ENCODE measurements at regions not wholly inside any gene's neighbourhood (a gene's known extent, or its start where the extent isn't known, plus 50 kb on each side); places are given as distances from the start of the nearest gene placed in this dataset.

- FAIRE-seq: no peak
Observed at GRCh38 chr9:105833271-105833975, 139.1 kb downstream of the TMEM38B start.

GRCh38 chr9:105834404-105834803 is 140.1 kb downstream of the TMEM38B start:
- H3K4me3 ChIP-seq (ENCODE audit: control insufficient read depth in 2 of 3, extremely low read depth in 1 of 3, insufficient read depth in 2 of 3, low read depth in 1 of 3, low read length in 3 of 3): no peak overlapping the region
- no peaks in the 10 kb centered on the region for H3K9me1 ChIP-seq (ENCODE audit: control insufficient read depth, extremely low read depth, insufficient read depth, low read length)
- H2AFZ ChIP-seq (ENCODE audit: control insufficient read depth, low read length): no peak overlapping the region
- H4K20me1 ChIP-seq (ENCODE audit: control insufficient read depth, extremely low read depth, insufficient read depth, low read length): no peaks in the 10 kb centered on the region
- H3K9ac ChIP-seq (ENCODE audit: control insufficient read depth, extremely low read depth, insufficient read depth, low read length): no peak overlapping the region
- H3K4me2 ChIP-seq (ENCODE audit: control insufficient read depth, extremely low read depth, insufficient read depth, low read depth, low read length): no peak overlapping the region
- dilution Hi-C loops (cut with MboI; ENCODE audit: extremely low pct_ligation_motif_present, low sequenced_read_pairs): no loop called here
- no peaks in the 10 kb centered on the region for H3K9me3 ChIP-seq (ENCODE audit: control insufficient read depth, low read depth, low read length)
- H3K27ac ChIP-seq (ENCODE audit: control insufficient read depth, insufficient read depth, low read length): no peak overlapping the region
- TF ChIP-seq CTCF (optimal IDR thresholded peaks at IDR 0.05 in 1 of 3, IDR thresholded peaks at IDR 0.05 in 1 of 3, conservative IDR thresholded peaks at IDR 0.05 in 1 of 3; ENCODE audit: extremely low read depth in 1 of 3, insufficient read depth in 2 of 3, low read length in 3 of 3) (no peak), EZH2 (IDR thresholded peaks at IDR 0.05; ENCODE audit: low read length) (no peak)
- FAIRE-seq: no peak
- peaks cover 5% of the 10 kb centered on the region for H3K27me3 ChIP-seq (ENCODE audit: control insufficient read depth, extremely low read depth, insufficient read depth, low read length)
- H3K79me2 ChIP-seq (ENCODE audit: control insufficient read depth, insufficient read depth, low read length): no peaks in the 10 kb centered on the region
- H3K4me1 ChIP-seq (ENCODE audit: control insufficient read depth, extremely low read depth, insufficient read depth, low read length): no peaks in the 10 kb centered on the region
- DNase-seq (ENCODE audit: low read depth, low spot score): no peak
- no peaks in the 10 kb centered on the region for H3K36me3 ChIP-seq (ENCODE audit: control insufficient read depth in 2 of 2, extremely low read depth in 1 of 2, insufficient read depth in 2 of 2, low read length in 2 of 2)

More at GRCh38 chr9:105833271-105833975, 139.1 kb downstream of the TMEM38B start:
- Histone ChIP-seq H3K36me3 (ENCODE audit: control insufficient read depth in 2 of 2, extremely low read depth in 1 of 2, insufficient read depth in 2 of 2, low read length in 2 of 2) (no peaks in the 10 kb centered on the region), H3K9me1 (ENCODE audit: control insufficient read depth, extremely low read depth, insufficient read depth, low read length) (no peaks in the 10 kb centered on the region), H3K27ac (ENCODE audit: control insufficient read depth, insufficient read depth, low read length) (no peak overlapping the region), H3K4me2 (ENCODE audit: control insufficient read depth, extremely low read depth, insufficient read depth, low read depth, low read length) (no peak overlapping the region), H3K9me3 (ENCODE audit: control insufficient read depth, low read depth, low read length) (no peaks in the 10 kb centered on the region), H3K4me3 (ENCODE audit: control insufficient read depth in 2 of 3, extremely low read depth in 1 of 3, insufficient read depth in 2 of 3, low read depth in 1 of 3, low read length in 3 of 3) (no peak overlapping the region), H2AFZ (ENCODE audit: control insufficient read depth, low read length) (no peak overlapping the region), H4K20me1 (ENCODE audit: control insufficient read depth, extremely low read depth, insufficient read depth, low read length) (no peaks in the 10 kb centered on the region), H3K79me2 (ENCODE audit: control insufficient read depth, insufficient read depth, low read length) (no peaks in the 10 kb centered on the region), H3K4me1 (ENCODE audit: control insufficient read depth, extremely low read depth, insufficient read depth, low read length) (peaks cover 7% of the 10 kb centered on the region), H3K9ac (ENCODE audit: control insufficient read depth, extremely low read depth, insufficient read depth, low read length) (no peak overlapping the region), H3K27me3 (ENCODE audit: control insufficient read depth, extremely low read depth, insufficient read depth, low read length) (peaks cover 5% of the 10 kb centered on the region)
- dilution Hi-C loops (cut with MboI; ENCODE audit: extremely low pct_ligation_motif_present, low sequenced_read_pairs): no loop called here
- TF ChIP-seq CTCF (optimal IDR thresholded peaks at IDR 0.05 in 1 of 3, IDR thresholded peaks at IDR 0.05 in 1 of 3, conservative IDR thresholded peaks at IDR 0.05 in 1 of 3; ENCODE audit: extremely low read depth in 1 of 3, insufficient read depth in 2 of 3, low read length in 3 of 3) (no peak), EZH2 (IDR thresholded peaks at IDR 0.05; ENCODE audit: low read length) (no peak)
- DNase-seq (ENCODE audit: low read depth, low spot score): no peak
